GM20000 (cell line): ENCODE measurements at regions not wholly inside any gene's neighbourhood (a gene's known extent, or its start where the extent isn't known, plus 50 kb on each side); places are given as distances from the start of the nearest gene placed in this dataset.
"Not testable (repeated sequence)": the region's sequence is repeated elsewhere in the genome, so short reads cannot be mapped to it uniquely, and the experiment has no call there.

Experiments used
- DNase-seq: peaks from one replicate; pipeline ENCODE4 v3.0.0; 2012; ENCODE audit warnings: low spot score
- TF ChIP-seq, protein P1 (sequence below): IDR thresholded peaks from 2 replicates; pipeline ENCODE4 v1.5.1; 2012; ENCODE audit warnings: mild to moderate bottlenecking, control low read depth; ENCODE audit errors: extremely low read depth, missing control alignments

- no peak for DNase-seq
- TF ChIP-seq, protein P1, sequence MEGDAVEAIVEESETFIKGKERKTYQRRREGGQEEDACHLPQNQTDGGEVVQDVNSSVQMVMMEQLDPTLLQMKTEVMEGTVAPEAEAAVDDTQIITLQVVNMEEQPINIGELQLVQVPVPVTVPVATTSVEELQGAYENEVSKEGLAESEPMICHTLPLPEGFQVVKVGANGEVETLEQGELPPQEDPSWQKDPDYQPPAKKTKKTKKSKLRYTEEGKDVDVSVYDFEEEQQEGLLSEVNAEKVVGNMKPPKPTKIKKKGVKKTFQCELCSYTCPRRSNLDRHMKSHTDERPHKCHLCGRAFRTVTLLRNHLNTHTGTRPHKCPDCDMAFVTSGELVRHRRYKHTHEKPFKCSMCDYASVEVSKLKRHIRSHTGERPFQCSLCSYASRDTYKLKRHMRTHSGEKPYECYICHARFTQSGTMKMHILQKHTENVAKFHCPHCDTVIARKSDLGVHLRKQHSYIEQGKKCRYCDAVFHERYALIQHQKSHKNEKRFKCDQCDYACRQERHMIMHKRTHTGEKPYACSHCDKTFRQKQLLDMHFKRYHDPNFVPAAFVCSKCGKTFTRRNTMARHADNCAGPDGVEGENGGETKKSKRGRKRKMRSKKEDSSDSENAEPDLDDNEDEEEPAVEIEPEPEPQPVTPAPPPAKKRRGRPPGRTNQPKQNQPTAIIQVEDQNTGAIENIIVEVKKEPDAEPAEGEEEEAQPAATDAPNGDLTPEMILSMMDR = no peak
Measured at GRCh38 chr3:30531017-30531570, 75.3 kb upstream of the TGFBR2 start.

DNA sequence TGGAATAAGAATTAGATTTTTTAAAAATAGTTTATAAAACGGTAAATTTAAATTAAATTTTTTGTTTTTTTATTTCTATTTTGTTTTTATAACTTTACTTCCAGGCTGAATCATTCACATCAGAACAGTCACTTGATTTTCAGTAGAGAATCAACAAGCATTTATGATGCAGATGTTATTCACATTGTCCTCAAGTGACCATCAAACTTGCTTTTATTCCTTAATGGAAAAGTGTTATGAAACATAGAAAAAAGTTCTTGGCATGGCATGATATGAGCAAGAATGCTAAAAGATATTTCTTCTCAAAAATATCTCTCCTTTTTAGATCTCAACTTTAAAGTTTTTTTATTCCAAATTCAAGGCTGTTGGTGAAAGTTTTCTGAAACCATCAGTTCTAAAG is 70.9 kb upstream of the TGFBR2 start:
- no peak for DNase-seq
- TF ChIP-seq, protein P1 = no peak

DNA sequence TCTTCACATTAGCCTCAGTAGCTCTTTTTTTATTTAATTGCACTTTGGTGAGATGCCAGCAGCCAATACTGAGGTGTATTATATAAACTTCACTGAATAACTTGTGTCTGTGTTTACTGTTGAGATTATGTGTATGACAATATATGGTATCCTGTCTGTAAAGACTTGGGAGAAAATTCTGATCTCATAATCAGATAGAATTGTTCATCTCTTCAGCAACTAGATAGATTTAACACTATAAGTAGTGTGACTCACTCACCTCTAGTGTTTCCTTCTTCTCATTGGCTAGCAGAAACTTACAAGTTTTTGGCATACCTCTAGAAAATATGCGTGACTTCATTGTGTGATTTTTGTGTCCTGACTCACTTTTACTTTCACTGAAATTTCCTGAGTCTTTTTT is 67.6 kb upstream of the TGFBR2 start:
- TF ChIP-seq, protein P1 = no peak
- DNase-seq = no peak

GRCh38 chr3:30539206-30539605 is 67.2 kb upstream of the TGFBR2 start:
- DNase-seq = no peak

DNA sequence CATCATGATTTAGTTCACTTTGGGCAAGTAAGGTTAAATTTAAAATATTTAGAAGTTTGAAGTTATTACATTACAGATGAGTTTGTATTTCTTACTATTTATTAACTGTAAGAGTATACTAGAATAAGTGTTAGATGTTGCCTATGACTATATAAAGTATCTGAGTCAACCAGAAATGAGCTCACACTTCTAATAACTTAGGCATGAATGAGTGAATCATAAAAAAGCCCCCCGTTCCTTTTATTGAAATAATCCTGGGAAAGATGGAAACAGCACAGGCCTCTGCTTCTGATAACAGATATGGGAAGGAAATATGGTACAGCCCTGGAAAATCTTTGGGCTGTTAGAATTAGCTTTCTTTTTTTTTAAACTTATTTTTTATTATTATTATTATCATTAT is 66.6 kb upstream of the TGFBR2 start:
- TF ChIP-seq, protein P1 = no peak
- DNase-seq = no peak

More at GRCh38 chr3:30539206-30539605, 67.2 kb upstream of the TGFBR2 start:
- TF ChIP-seq, protein P1 = no peak

DNA sequence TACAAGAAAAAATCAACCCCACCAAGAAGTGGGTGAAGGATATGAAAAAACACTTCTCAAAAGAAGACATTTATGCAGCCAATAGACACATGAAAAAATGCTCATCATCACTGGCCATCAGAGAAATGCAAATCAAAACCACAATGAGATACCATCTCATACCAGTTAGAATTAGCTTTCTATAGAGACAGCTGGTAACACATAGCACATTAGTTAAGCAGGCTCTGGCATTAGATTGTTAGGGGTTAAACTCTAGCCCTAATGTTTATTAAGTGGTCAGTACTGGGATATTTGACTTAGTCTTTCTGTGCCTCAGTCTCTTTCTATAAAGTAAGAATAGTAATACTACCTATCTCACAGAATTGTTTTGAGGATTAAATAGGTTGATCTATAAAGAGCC is 65.2 kb upstream of the TGFBR2 start:
- DNase-seq = not testable (repeated sequence)

- DNase-seq = no peak
- TF ChIP-seq, protein P1 = no peak
Measured at GRCh38 chr3:30542897-30543296, 63.5 kb upstream of the TGFBR2 start.

- TF ChIP-seq, protein P1 = no peak
Measured at GRCh38 chr3:30544812-30545211, 61.6 kb upstream of the TGFBR2 start.

More at GRCh38 chr3:30544812-30545211, 61.6 kb upstream of the TGFBR2 start:
- no peak for DNase-seq
